SK-N-SH (cell line): ENCODE measurements at regions not wholly inside any gene's neighbourhood (a gene's known extent, or its start where the extent isn't known, plus 50 kb on each side); places are given as distances from the start of the nearest gene placed in this dataset.
A peak's percentile ranks its signal among the peaks of the same experiment; 100 is the strongest.

Experiments
- CTCF ChIA-PET: fragments of 300-600, 350-600 bp; formaldehyde crosslinking; extraction: SDS; loops from one replicate; lab custom pipeline; 2021; lab: Yijun Ruan, JAX
- POLR2A ChIA-PET: fragments of 350-600 bp; sonication (Branson Sonifier 250); formaldehyde crosslinking; extraction: SDS; loops from one replicate; lab custom pipeline; 2020; ENCODE audit warnings: antibody characterized with exemption, inconsistent platforms; lab: Yijun Ruan, JAX
- DNase-seq: peaks from one replicate; pipeline ENCODE4 v3.0.0; 2012
- H2AFZ ChIP-seq: fragments of 200-600 bp; sonication (generic); 2 replicates; pipeline ENCODE4 v1.8.1; 2016; ENCODE audit warnings: antibody characterized with exemption, mild to moderate bottlenecking, low read depth
- H3F3A ChIP-seq: fragments of 200-600 bp; sonication (generic); replicated peaks from 2 replicates; pipeline ENCODE3; 2016; ENCODE audit warnings: antibody characterized with exemption, mild to moderate bottlenecking; ENCODE audit not compliant: insufficient read depth
- H3K27ac ChIP-seq, 2 experiments: fragments of 200-500 bp in 1 of 2; fragments of 200-600 bp in 1 of 2; sonication (Bioruptor generic) in 1 of 2; sonication (generic), shearing (Covaris generic) in 1 of 2; 2 replicates each; pipeline versions ENCODE4 v1.5.1 to v1.6.1; 2014 to 2016; ENCODE audit warnings: low read depth in 2 of 2, inconsistent platforms in 1 of 2, low read length in 1 of 2, mild to moderate bottlenecking in 1 of 2, mixed read lengths in 1 of 2
- H3K27me3 ChIP-seq: fragments of 200-600 bp; sonication (generic), shearing (Covaris generic); 2 replicates; pipeline ENCODE4 v1.6.1; 2016; ENCODE audit warnings: mixed run types; ENCODE audit not compliant: insufficient read depth
- H3K36me3 ChIP-seq, 2 experiments: fragments of 200-500 bp in 1 of 2; fragments of 200-600 bp in 1 of 2; sonication (Bioruptor generic) in 1 of 2; sonication (generic) in 1 of 2; replicated peaks in 1 of 2; 2 replicates each; pipeline versions ENCODE3 to v1.5.1; 2014 to 2016; ENCODE audit warnings: low read length in 1 of 2, mild to moderate bottlenecking in 1 of 2; ENCODE audit not compliant: insufficient read depth in 2 of 2, control insufficient read depth in 1 of 2
- H3K4me1 ChIP-seq, 2 experiments: fragments of 200-500 bp in 1 of 2; fragments of 200-600 bp in 1 of 2; sonication (Bioruptor generic) in 1 of 2; sonication (generic), shearing (Covaris generic) in 1 of 2; 2 replicates each; pipeline versions ENCODE4 v1.5.1 to v1.6.1; 2014 to 2016; ENCODE audit warnings: low read depth in 1 of 2, low read length in 1 of 2, mixed run types in 1 of 2; ENCODE audit not compliant: insufficient read depth in 2 of 2, control insufficient read depth in 1 of 2
- H3K4me2 ChIP-seq: fragments of 200-600 bp; sonication (generic), shearing (Covaris generic); 2 replicates; pipeline ENCODE4 v1.6.1; 2017; ENCODE audit warnings: mixed run types
- H3K4me3 ChIP-seq, 2 experiments: fragments of 200-500 bp in 1 of 2; fragments of 200-600 bp in 1 of 2; sonication (Bioruptor generic) in 1 of 2; sonication (generic), shearing (Covaris generic) in 1 of 2; 2 replicates each; pipeline versions ENCODE4 v1.5.1 to v1.8.1; 2014 to 2016; ENCODE audit warnings: low read depth in 2 of 2, inconsistent platforms in 1 of 2, low read length in 1 of 2, mild to moderate bottlenecking in 1 of 2, mixed read lengths in 1 of 2, moderate library complexity in 1 of 2
- H3K79me2 ChIP-seq: fragments of 200-600 bp; sonication (generic); 2 replicates; pipeline ENCODE4 v1.8.1; 2017; ENCODE audit warnings: mild to moderate bottlenecking; ENCODE audit not compliant: insufficient read depth
- H3K9ac ChIP-seq: fragments of 200-600 bp; sonication (generic); 2 replicates; pipeline ENCODE4 v1.6.1; 2017; ENCODE audit warnings: mixed run types
- H3K9me2 ChIP-seq: fragments of 200-600 bp; sonication (generic); 2 replicates; pipeline ENCODE4 v1.6.1; 2017; ENCODE audit warnings: mixed run types
- H3K9me3 ChIP-seq: fragments of 200-600 bp; sonication (generic); 2 replicates; pipeline ENCODE4 v1.6.1; 2017; ENCODE audit warnings: mixed run types, mild to moderate bottlenecking, moderate library complexity
- H4K20me1 ChIP-seq: fragments of 200-600 bp; sonication (generic); 2 replicates; pipeline ENCODE4 v1.6.1; 2017; ENCODE audit warnings: mild to moderate bottlenecking, mixed run types; ENCODE audit not compliant: insufficient read depth
- CTCF ChIP-seq: fragments of 200-600 bp; sonication (generic); IDR thresholded peaks from 2 replicates; pipeline ENCODE4 v1.6.1; 2017; ENCODE audit warnings: antibody characterized with exemption, mild to moderate bottlenecking, moderate library complexity
- ELF1 ChIP-seq: IDR thresholded peaks from 2 replicates; pipeline ENCODE4 v1.4.0; 2012
- EP300 ChIP-seq, 2 experiments: IDR thresholded peaks; 2 replicates each; pipeline versions ENCODE4 v1.4.0 to v1.6.1; 2012; ENCODE audit warnings: borderline replicate concordance in 1 of 2, low read depth in 1 of 2, low read length in 1 of 2
- EZH2phosphoT487 ChIP-seq: fragments of 200-600 bp; sonication (generic); IDR thresholded peaks from 2 replicates; pipeline ENCODE4 v1.6.1; 2017; ENCODE audit warnings: low read depth, mixed run types, mild to moderate bottlenecking, antibody characterized with exemption, moderate library complexity, borderline replicate concordance
- FOSL2 ChIP-seq: IDR thresholded peaks from 2 replicates; pipeline ENCODE4 v1.4.0; 2012; ENCODE audit warnings: low read depth, mild to moderate bottlenecking, moderate library complexity, borderline replicate concordance
- FOXJ3 ChIP-seq: sonication (generic); formaldehyde crosslinking; IDR thresholded peaks from 2 replicates; pipeline ENCODE4 v1.5.1; 2020; ENCODE audit warnings: mild to moderate bottlenecking, missing genetic modification reagents
- FOXM1 ChIP-seq: IDR thresholded peaks from 2 replicates; pipeline ENCODE4 v1.4.0; 2012; ENCODE audit warnings: low read depth, mild to moderate bottlenecking
- GATA2 ChIP-seq: sonication (generic); formaldehyde crosslinking; IDR thresholded peaks from 2 replicates; pipeline ENCODE4 v1.5.0; 2020; ENCODE audit warnings: mild to moderate bottlenecking, missing genetic modification reagents
- IRF3 ChIP-seq: fragments of 150-350 bp; IDR thresholded peaks from 2 replicates; pipeline ENCODE4 v1.6.1; 2016; ENCODE audit warnings: mild to moderate bottlenecking, low read depth, low read length
- MAX ChIP-seq: IDR thresholded peaks from 2 replicates; pipeline ENCODE4 v1.4.0; 2012; ENCODE audit warnings: low read depth
- POLR2AphosphoS5 ChIP-seq: IDR thresholded peaks from 2 replicates; pipeline ENCODE4 v1.6.1; 2012; ENCODE audit warnings: low read depth, low read length
- RCOR1 ChIP-seq: fragments of 150-350 bp; IDR thresholded peaks from 2 replicates; pipeline ENCODE4 v1.6.1; 2017; ENCODE audit warnings: antibody characterized with exemption, low read length
- RFX5 ChIP-seq: IDR thresholded peaks from 2 replicates; pipeline ENCODE4 v1.6.1; 2012; ENCODE audit warnings: mild to moderate bottlenecking, improper control_type of control experiment, low read length
- RXRA ChIP-seq: IDR thresholded peaks from 2 replicates; pipeline ENCODE4 v1.4.0; 2012; ENCODE audit warnings: low read depth, mild to moderate bottlenecking, borderline replicate concordance
- SIN3A ChIP-seq: IDR thresholded peaks from 2 replicates; pipeline ENCODE4 v1.6.1; 2012; ENCODE audit warnings: low read depth, mild to moderate bottlenecking, low read length, moderate library complexity, borderline replicate concordance
- TAF1 ChIP-seq: IDR thresholded peaks from 2 replicates; pipeline ENCODE4 v1.6.1; 2012; ENCODE audit warnings: low read depth, mild to moderate bottlenecking, low read length, moderate library complexity, borderline replicate concordance
- TEAD4 ChIP-seq: IDR thresholded peaks from 2 replicates; pipeline ENCODE4 v1.4.0; 2012; ENCODE audit warnings: mild to moderate bottlenecking, borderline replicate concordance; ENCODE audit not compliant: insufficient read depth
- USF2 ChIP-seq: fragments of 150-350 bp; IDR thresholded peaks from 2 replicates; pipeline ENCODE4 v1.6.1; 2017; ENCODE audit warnings: antibody characterized with exemption, low read length, low read depth, borderline replicate concordance
- YY1 ChIP-seq: IDR thresholded peaks from 2 replicates; pipeline ENCODE4 v1.4.0; 2012; ENCODE audit warnings: low read depth, mild to moderate bottlenecking
- WGBS: methylation state at CpG from one replicate; pipeline ENCODE4 v1.1.6; 2017; ENCODE audit warnings: low lambda C conversion rate; 5-methylcytosine and 5-hydroxymethylcytosine counted together
- TF ChIP-seq, protein P1 (sequence below): IDR thresholded peaks from 2 replicates; pipeline ENCODE4 v1.4.0; 2012; ENCODE audit warnings: low read depth, borderline replicate concordance
- TF ChIP-seq, protein P2 (sequence below): IDR thresholded peaks from 2 replicates; pipeline ENCODE4 v1.6.1; 2012; ENCODE audit warnings: mild to moderate bottlenecking, low read depth, low read length, moderate library complexity

DNA sequence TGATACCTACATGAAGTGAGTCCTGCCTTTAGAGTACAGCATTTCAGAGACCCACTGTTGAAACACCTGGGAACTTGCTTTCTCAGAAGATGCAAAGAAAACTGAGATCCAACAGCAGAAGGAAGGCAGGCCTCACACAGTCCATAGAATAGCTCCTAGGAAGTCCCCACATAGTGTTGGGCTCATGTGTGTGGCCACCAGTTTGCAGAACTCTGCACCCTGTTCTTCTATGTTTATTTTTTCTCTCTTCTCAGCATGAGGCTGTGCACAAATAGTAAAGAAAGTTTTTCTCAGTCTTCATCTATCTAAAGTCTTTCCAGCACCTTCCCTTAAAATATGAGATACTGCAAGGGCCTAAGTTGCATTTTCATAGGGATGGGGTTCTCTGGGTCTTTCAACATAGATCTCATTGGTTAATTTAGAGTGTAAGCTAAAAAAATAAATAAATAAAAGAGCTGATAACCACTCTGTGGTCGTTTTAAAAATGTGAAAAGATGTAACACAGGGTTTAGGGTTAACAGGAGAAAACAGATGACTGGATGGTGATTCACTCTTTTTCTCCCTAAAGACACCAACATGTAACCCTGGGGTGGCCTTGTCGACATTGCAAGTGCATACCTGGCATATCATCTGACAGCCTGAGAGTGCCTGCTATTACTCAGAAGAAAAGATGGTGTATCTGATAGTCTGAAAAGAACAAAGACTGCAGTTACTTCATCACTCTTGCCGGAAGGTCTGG lies 94.6 kb downstream of the ZC3H11B start:
- Histone ChIP-seq H3K9ac (no peak overlapping the region), H3K4me1 (peaks cover 6 to 18% of the 10 kb centered on the region in 2 experiments; a peak in 3 of 4 replicates), H3K27ac (peak overlapping the region; percentile 74 to 84; a peak in 3 of 4 replicates), H3K27me3 (no peaks in the 10 kb centered on the region), H3K9me3 (no peaks in the 10 kb centered on the region), H3F3A (peaks cover 16% of the 10 kb centered on the region), H4K20me1 (no peaks in the 10 kb centered on the region), H3K79me2 (no peaks in the 10 kb centered on the region), H3K36me3 (no peaks in the 10 kb centered on the region), H2AFZ (no peak overlapping the region), H3K4me3 (no peak overlapping the region), H3K9me2 (no peaks in the 10 kb centered on the region), H3K4me2 (peak overlapping the region; percentile 11; the same call in 1 of the 2 replicates)
- 0% methylated on average over 3 of the region's 3 CpGs for WGBS
- ChIA-PET CTCF (no interaction called here), POLR2A (no interaction called here)
- peak; percentile 29 for DNase-seq
- no peak for TF ChIP-seq IRF3
- peak; percentile 96 for TF ChIP-seq FOSL2
- peak; percentile 99 for TF ChIP-seq RXRA
- TF ChIP-seq, protein P1, sequence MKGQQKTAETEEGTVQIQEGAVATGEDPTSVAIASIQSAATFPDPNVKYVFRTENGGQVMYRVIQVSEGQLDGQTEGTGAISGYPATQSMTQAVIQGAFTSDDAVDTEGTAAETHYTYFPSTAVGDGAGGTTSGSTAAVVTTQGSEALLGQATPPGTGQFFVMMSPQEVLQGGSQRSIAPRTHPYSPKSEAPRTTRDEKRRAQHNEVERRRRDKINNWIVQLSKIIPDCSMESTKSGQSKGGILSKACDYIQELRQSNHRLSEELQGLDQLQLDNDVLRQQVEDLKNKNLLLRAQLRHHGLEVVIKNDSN, result peak; percentile 52; the same call in 1 of the 2 replicates
- TF ChIP-seq EP300 (IDR thresholded peaks at IDR 0.05; ENCODE audit: borderline replicate concordance in 1 of 2, low read depth in 1 of 2, low read length in 1 of 2), result peak; percentile 94 to 100
- peak; percentile 98 for TF ChIP-seq POLR2AphosphoS5
- TF ChIP-seq YY1, result 0 out of 2 replicates have a peak, but pooled peaks have one; percentile 57
- TF ChIP-seq USF2, result no peak
- peak; percentile 100 for TF ChIP-seq TEAD4
- TF ChIP-seq FOXJ3 (CRISPR knock-in tag), result no peak
- TF ChIP-seq TAF1, result peak; percentile 56
- peak; percentile 89 for TF ChIP-seq RCOR1
- no peak for TF ChIP-seq RFX5
- TF ChIP-seq EZH2phosphoT487, result no peak
- TF ChIP-seq, protein P2, sequence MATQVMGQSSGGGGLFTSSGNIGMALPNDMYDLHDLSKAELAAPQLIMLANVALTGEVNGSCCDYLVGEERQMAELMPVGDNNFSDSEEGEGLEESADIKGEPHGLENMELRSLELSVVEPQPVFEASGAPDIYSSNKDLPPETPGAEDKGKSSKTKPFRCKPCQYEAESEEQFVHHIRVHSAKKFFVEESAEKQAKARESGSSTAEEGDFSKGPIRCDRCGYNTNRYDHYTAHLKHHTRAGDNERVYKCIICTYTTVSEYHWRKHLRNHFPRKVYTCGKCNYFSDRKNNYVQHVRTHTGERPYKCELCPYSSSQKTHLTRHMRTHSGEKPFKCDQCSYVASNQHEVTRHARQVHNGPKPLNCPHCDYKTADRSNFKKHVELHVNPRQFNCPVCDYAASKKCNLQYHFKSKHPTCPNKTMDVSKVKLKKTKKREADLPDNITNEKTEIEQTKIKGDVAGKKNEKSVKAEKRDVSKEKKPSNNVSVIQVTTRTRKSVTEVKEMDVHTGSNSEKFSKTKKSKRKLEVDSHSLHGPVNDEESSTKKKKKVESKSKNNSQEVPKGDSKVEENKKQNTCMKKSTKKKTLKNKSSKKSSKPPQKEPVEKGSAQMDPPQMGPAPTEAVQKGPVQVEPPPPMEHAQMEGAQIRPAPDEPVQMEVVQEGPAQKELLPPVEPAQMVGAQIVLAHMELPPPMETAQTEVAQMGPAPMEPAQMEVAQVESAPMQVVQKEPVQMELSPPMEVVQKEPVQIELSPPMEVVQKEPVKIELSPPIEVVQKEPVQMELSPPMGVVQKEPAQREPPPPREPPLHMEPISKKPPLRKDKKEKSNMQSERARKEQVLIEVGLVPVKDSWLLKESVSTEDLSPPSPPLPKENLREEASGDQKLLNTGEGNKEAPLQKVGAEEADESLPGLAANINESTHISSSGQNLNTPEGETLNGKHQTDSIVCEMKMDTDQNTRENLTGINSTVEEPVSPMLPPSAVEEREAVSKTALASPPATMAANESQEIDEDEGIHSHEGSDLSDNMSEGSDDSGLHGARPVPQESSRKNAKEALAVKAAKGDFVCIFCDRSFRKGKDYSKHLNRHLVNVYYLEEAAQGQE, result peak; percentile 80
- no peak for TF ChIP-seq CTCF
- peak; percentile 68 for TF ChIP-seq MAX
- TF ChIP-seq GATA2 (CRISPR knock-in tag), result peak; percentile 84; the same call in 1 of the 2 replicates
- TF ChIP-seq FOXM1, result peak; percentile 100
- TF ChIP-seq ELF1, result peak; percentile 60; the same call in 1 of the 2 replicates
- peak; percentile 96 for TF ChIP-seq SIN3A
